GM19328 (cell line): ENCODE measurements at regions not wholly inside any gene's neighbourhood (a gene's known extent, or its start where the extent isn't known, plus 50 kb on each side); places are given as distances from the start of the nearest gene placed in this dataset.

Experiments used
- ATAC-seq: cut with Tn5 transposase; IDR thresholded peaks from one replicate; pipeline ENCODE4 v1.9.1; 2021; ENCODE audit warnings: mild to moderate bottlenecking, moderate library complexity; ENCODE audit not compliant: unreplicated experiment

DNA sequence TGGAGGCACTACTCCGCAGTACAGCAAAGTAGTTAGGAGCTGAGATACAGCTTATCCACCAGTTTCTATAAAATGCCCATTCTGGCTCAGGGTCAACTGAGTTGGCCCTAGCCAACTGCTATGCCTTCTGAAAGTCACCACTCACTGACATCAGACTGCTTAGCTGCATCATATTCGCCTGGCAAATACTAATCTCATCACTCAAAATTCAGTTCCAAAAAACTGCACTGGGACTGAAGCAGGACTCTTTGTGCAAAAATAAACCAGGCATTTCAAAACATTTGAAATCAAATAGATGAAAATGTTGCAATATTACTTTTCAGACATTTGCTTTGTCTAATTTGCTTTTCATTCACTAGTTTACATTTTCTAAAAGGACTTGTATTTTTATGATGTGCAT, 230.0 kb downstream of the ALDH8A1 start:
- ATAC-seq = no peak

DNA sequence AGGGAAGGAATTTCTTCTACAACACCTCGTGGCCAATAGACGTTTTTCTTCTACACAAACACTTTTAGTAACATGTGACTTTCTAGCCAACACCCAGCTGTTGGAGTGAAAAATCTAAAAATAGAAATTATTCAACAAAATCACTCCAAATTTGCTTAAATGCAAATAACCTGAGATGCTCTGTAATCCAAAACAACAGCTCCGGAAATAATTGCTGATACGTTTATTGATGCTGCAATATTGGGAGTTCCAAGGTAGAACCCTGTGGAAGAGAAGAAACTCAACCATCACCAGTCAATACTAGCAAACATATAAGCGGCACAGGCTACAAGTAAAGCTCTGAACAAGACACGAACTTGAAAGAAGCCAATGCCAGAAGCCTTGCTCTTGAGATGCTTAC, 230.6 kb downstream of the ALDH8A1 start:
- no peak for ATAC-seq

DNA sequence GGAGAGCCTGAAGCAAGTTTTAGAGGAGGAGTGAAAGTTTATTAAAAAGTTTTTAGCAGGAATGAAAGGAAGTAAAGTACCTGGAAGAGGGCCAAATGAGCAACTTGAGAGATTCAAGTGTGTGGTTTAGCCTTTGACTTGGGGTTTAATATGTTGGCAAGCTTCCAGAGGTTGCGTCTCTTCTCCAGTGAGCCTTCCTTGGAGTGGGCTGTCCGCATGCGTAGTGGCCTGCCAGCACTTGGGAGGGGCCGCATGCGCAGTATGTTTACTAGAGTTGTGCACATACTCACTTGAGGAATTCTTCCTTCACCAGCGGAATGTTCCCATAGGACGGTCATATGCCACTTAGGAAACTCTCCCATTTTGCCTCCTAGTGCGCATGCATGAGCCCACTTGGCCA, 235.2 kb downstream of the ALDH8A1 start:
- no peak for ATAC-seq

DNA sequence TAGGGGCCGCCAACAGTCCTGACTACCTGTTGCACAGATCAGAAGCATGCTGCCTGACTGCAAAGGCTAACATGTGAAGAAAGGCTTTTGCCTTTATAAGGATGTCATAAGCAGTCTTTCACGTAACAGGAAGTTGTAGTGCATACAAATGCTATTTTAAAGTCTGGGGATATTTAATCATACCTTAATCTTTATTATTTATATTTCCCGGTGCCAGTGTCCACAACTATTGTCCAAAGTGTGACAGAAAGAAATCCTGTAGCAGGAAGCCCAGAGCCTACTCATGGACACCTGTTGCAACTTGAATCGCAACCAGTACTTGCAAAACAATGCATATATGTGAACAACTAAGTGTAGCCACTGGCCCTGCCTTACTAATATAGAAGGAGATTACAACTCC, 235.8 kb downstream of the ALDH8A1 start:
- ATAC-seq = no peak

DNA sequence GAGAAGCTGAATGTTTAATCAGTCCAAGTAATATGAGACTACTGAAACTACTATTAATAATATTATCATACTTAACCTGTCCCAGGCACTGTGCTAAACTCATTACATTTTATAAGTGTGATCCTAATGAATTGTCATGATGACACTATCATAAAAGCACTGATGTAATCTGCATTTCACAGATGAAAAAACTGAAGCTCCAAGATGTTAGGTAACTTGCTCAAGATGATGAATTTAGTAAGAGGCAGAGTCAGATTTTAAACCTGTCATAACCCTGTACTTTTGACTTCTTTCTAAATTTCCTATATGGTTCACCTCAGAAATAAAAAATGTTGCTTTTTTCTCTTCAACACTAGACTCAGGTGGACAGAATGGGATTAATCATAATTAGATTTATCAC, 237.6 kb downstream of the ALDH8A1 start:
- no peak for ATAC-seq

DNA sequence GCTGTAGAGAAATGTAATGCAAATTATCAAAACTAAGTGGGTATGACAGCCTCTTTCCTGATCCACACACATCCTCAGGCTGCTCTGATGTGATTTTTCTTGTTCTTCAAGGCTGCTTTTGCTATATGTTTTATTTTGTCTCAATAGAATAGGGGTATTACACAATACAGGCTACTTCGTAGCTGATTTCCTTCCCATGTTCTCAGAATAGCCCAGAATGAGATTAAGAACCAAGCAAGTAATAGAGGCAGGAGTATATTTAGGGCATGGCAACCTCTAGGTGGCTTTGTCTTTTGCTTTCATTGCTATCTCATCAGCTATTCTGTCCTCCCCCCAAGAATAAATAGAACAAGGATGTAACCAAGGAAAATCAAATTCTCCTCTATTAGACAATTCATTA, 241.8 kb downstream of the ALDH8A1 start:
- no peak for ATAC-seq

DNA sequence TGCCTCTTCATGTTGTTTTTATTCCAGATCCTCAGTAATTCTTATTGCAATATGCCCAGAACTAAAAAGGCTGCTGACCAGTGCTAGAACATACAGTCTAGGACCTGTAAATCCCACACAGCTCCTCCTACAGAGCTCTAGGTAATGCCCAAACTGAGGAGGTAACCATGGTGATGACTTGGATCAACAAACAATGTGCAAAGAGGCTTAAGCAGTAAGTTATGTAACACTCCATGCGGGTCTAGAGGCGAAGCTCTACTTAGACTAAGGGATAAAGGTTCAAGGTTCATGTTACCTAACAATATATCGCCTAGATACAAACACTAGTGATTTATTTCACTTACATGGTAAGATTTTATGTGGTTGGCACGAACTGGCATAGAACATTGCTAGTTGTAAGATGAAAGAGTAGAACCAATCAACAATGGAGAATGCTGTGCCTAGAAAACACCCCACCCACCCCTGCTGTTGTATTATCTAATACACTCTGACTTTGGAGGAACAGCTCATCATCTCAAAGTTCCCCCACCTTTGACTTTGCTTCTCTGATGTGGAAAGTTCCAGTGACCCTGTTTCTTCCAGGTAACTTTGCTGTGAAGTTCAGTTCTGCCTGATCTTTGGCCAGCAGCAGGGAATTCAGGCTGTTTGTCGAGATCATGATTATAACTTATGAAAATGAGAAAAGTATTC, 242.4 kb downstream of the ALDH8A1 start:
- ATAC-seq = no peak

DNA sequence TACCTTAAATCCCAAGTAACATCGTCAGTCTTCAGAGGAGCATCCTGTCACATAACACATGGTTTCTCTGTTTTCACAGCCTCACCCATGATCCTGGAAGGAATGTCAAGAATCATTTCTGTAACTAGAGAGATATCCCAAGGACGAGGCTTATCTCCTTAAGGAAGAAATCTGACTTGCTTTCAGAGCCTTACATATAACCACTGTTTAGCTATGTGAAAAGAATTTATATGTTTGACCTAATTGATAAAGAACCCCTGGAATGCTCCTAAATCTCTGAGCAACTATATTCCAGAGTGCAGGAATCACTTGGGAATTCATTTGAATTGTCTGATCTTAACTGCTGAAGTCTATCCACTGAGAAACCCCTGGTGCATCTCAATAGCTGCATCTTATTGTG, 243.1 kb downstream of the ALDH8A1 start:
- no peak for ATAC-seq

DNA sequence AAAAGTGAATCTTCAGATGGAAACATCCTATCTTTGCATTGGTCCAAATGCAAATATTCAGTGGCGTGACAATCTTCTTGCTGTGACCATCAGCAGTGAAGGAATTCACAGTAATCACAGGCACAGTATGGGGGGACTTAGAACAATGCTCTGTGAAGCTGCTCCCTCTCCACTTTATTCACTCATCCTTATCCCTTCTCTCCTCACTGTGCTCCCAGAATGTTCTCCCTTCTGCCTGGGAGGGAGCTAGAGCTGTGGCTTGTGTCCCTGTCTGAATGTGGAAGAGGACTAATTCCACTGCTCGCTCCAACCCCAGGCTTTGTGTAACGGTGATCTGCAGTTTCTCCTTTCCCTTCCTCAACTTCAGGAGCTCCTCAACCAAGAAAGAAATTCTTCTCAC, 243.7 kb downstream of the ALDH8A1 start:
- ATAC-seq = no peak

DNA sequence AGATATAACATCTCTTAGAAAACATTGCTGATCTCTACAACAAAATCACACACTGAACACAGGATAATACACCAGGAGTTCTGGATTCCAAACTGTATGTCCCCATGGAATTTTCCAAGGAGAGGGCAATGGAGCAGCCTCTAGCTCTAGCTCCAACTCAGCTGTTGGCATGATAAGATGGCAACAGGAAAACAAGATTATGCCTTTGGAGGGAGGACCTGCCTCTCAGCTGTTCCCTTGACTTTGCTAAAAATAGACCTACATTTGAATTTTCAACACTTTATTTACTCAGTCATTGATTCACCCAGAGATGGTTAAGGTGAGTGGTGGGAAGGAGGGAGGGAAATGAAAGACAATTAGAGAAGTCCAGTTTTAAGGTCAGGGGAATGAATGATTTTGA, 246.7 kb downstream of the ALDH8A1 start:
- no peak for ATAC-seq

DNA sequence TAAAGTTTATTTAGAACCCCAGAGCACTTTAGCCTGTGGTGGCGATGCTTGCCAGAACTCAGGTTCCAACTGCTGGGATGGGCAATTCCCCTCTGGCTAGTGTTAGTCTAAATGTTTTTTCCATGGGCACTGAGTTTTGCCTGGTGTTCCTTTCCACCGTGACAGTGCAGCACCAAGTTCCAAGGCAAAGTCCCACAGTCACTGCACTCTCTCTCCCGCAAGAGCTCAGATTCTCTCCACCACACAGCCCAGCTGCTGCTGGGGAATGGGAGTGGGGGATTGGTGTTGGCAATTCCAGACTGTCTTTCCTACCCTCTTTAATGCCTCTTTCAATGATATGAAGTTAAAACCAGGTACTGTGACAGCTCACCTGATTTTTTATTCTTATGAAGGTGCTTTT, 247.6 kb downstream of the ALDH8A1 start:
- ATAC-seq = no peak

DNA sequence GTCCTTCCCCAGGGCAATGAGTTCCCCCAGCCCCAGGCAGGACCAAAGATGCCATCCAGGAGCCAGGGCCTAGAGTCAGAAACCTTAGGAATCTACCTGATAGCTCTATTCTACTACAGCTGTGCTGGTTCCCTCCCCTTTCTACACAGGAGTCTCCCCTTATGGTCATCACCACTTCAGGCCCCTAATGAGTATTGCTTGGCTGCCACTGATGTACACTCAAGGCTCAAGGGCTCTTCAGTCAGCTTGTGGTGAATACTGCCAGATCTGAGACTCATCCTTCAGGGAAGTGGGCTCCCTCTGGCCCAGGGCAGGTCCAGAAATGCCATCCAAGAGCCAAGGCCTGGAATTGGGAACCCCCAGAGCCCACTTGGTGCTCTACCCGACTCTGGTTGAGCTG, 248.6 kb downstream of the ALDH8A1 start:
- no peak for ATAC-seq

DNA sequence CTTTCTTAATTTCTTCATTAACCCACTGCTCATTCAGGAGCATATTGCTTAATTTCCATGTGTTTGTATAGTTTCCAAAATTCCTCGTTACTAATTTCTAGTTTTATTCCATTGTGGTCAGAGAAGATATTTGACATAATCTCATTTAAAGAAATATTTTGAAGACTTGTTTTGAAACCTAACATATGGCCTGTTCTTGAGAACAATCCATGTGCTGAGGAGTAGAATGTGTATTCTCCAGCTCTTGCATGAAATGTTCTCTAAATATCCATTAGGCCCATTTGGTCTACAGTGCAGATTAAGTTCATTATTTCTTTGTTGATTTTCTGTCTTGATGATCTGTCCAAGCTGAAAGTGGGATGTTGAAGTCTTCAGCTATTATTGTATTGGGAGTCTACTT, 251.7 kb downstream of the ALDH8A1 start:
- no peak for ATAC-seq

DNA sequence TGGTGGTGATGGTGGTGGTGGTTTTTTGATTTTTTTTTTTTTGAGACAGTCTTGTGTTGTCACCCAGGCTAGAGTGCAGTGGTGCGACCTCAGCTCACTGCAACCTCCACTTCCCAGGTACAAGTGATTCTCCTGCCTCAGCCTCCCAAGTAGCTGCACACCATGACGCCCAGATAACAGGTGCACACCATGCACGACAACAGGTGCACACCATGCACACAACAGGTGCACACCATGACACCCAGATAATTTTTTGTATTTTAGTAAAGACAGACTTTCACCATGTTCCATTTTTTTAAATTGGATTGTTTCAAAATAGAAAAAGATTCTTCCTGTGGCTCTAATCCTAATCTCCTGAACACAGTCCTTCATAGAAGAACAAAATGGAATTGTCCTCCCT, 257.9 kb downstream of the ALDH8A1 start:
- ATAC-seq = no peak

DNA sequence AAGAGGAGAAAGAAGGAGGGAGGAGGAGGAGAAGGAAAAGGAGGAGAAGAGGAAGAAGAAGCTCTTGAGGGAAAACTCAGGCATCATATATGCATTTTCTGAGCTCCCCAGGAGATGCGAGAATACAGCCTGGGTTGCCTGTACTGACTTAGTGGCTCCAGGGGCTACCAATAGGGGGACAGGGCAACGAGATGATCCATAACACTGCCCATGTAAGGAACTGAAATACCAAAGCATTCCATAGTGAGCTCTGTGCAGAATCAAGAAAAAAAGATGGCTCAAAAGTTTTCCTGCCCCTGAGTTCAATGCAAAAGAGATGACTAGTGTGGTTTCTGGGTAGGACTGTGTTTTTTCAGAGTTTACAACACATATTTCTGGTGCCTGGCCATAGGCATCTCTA, 258.7 kb downstream of the ALDH8A1 start:
- ATAC-seq = no peak

DNA sequence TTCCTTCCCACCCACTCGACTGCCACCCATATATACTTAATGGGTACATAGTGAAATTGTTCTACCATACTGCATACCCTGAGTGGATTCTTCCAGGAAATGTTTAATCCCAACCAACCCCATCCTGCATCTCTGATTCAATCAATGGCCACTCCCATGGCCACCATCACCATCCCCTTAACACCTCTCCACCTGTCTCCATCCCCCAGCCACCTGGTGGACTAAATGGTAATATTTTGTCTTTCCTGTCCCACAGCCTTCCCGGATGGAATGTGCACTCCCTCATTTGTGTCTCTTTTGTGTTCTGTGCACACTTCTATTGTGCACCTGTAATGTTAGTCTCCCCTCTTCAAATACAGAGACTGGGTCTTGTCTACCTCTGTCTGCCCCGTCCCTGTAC, 259.9 kb downstream of the ALDH8A1 start:
- ATAC-seq = no peak

DNA sequence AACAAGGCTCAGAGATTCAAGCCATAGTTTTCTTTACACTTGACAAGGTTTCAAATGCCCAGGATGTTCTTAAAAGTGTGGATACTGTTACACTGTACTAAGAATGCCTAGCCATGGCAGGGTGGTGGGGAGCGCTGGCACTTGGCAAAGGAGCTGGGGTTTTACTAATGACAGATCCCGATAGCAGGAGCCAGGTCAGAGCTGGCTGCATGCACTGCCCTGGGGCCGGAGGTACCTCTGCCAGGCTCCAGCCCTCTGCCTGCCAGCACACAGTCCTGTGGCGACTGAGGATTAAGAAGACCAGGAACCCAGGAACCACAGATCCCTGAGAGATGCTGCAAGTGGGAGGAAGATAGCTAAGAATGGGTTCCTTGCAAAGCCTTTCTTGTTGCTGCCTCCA, 260.3 kb downstream of the ALDH8A1 start:
- no peak for ATAC-seq

DNA sequence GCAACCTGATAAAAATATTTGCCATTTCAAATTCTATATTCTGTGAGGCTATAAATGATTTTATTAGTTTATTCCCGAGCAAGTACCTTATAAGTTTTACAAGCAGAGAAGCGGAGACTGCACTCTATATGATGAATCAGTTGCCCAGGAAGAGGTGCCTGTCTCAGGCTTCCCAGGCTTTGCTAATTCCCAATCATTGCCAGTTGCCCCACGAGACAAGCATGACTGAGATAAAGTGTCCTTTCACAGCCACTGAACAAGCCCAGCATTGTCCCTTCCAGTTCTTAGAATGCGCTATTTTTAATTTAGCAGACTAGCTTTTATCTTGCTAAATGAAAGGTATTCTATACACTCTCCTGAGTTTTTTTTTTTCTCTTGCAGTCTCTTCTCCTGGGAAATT, 260.7 kb downstream of the ALDH8A1 start:
- ATAC-seq = no peak

DNA sequence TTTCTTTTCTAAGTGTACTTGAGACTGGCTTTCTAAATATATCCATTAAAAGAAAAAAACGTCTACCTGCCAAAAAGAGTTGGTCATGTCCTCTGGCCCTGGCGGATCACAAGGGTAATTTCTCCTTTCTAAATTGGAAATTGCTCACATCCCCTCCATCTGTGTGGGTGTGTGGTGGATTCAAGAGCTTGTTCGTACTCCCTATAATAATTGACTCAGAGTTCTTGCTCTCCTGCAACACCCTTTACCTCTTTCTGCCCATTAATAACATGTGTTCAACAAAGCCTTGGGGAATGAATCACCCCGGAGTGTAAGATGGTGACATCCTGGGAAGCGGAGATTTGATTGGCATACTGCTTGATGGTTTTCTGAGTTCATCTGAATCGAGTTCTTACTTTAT, 263.8 kb downstream of the ALDH8A1 start:
- no peak for ATAC-seq

DNA sequence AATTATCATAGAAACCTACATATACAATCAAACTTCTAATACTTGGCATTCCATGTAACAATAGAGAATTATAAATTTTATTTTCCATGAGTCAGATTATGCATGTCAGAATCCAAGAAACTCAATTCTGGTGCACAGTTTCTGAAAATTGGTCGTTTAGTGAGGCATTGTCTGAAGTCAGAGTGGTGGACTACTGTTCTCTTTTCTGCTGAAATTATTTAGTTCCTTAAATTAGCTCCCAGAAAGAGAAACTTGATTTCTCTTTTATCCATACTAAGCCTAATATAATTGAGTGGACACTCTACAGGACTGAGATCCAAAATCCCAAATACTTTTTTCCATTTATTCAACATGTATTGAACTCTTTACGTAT, 265.5 kb downstream of the ALDH8A1 start:
- no peak for ATAC-seq

DNA sequence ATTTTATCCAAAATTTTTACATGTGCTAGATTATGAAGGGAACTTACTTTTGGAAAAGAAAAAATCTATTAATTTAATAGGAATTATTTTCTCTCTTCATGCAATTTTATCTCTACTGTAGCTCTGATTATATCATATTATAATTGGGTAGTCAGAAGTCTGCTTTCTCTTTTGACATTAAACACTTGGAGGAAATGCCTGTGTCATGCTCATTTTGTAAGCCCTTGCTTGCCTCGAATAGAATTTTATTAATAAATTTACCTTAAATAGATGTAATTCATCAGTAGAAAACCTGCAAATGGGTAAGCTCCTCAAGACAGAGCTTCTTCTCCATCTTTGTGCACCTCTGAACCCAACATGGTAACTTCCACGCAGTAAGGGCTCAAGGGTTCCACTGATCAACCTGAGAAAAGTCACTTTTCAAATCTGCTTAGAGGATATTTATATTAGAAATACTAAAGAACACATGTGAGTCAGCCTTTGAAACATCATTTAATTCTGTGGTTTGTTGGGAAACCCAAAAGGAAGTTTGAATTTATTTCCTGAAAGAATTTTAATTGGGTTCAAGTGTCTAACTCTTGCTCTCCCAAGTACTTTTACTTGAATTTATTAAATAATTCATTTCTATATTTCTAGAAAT, 266.0 kb downstream of the ALDH8A1 start:
- ATAC-seq = no peak

DNA sequence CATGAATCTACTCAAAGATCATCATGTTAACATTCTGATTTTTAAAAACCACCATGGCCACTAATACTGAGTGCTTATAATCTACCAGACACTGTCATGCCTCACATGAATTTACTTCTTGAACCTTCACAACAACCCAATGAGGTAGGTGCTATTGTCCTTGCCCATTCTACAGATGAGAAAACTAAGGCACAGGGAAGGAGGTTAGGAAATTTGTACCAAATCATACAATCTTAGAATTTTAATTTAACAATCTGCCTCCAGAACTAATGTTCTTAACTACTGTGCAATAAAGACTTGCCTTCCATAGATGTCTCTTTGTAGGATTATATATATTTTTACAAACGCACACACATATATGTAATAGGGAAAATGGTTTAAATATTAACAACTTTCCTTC, 269.5 kb downstream of the ALDH8A1 start:
- ATAC-seq = no peak

DNA sequence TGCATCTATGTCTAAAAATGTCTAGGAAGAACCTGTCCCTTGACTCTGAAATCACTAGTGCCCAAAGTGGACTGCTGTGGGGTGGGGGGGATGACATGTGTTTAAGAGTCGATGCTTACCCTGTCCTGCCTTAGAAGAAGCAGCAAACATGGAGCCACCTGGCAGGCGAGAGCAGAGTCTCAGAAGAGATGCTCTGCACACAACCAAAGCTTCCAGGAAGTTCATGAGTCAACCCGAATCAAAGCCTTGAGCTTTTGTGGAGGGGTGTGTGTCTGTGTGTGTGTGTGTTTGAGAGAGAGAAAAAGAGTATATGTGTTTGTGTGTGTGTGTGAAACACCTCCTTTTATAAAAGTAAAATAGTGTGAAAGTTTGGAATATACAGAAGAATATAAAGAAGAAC, 269.9 kb downstream of the ALDH8A1 start:
- ATAC-seq = no peak
